ENCODE measurements at regions not wholly inside any gene's neighbourhood (a gene's known extent, or its start where the extent isn't known, plus 50 kb on each side); places are given as distances from the start of the nearest gene placed in this dataset.

DNA sequence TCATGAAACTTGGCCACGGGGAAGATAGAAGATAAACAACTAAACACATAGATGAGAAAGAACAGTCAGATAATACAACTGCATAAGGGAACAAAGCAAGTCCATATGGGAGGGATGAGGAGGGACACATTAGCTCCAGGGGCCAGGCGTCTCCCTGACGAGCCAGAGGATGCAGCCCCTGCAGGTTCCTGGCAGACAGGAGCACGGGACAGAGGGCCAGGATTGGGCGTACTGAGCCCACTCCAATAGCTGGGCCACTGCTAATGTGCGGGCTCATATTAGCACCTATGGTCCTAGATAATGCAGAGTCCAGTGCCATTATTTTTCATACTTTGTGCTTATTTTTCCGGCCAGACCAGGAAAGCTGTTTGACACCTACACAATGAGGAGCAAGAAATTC, 182.9 kb downstream of the ANKRD60 start:
- H3K36me3 Mint-ChIP-seq (ENCODE audit: low read depth), result no peaks in the 10 kb centered on the region
- no peaks in the 10 kb centered on the region for H3K4me1 Mint-ChIP-seq
- H3K9me3 Mint-ChIP-seq, result peaks cover under 1% of the 10 kb centered on the region
- TF ChIP-seq, protein P1, sequence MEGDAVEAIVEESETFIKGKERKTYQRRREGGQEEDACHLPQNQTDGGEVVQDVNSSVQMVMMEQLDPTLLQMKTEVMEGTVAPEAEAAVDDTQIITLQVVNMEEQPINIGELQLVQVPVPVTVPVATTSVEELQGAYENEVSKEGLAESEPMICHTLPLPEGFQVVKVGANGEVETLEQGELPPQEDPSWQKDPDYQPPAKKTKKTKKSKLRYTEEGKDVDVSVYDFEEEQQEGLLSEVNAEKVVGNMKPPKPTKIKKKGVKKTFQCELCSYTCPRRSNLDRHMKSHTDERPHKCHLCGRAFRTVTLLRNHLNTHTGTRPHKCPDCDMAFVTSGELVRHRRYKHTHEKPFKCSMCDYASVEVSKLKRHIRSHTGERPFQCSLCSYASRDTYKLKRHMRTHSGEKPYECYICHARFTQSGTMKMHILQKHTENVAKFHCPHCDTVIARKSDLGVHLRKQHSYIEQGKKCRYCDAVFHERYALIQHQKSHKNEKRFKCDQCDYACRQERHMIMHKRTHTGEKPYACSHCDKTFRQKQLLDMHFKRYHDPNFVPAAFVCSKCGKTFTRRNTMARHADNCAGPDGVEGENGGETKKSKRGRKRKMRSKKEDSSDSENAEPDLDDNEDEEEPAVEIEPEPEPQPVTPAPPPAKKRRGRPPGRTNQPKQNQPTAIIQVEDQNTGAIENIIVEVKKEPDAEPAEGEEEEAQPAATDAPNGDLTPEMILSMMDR (IDR thresholded peaks at IDR 0.05), result no peak
- H3K4me3 Mint-ChIP-seq, result no peak overlapping the region
- H3K27me3 Mint-ChIP-seq (ENCODE audit: low read depth, poor library complexity), result peaks cover 33% of the 10 kb centered on the region
- no peak overlapping the region for H3K27ac Mint-ChIP-seq
- DNase-seq, result no peak

DNA sequence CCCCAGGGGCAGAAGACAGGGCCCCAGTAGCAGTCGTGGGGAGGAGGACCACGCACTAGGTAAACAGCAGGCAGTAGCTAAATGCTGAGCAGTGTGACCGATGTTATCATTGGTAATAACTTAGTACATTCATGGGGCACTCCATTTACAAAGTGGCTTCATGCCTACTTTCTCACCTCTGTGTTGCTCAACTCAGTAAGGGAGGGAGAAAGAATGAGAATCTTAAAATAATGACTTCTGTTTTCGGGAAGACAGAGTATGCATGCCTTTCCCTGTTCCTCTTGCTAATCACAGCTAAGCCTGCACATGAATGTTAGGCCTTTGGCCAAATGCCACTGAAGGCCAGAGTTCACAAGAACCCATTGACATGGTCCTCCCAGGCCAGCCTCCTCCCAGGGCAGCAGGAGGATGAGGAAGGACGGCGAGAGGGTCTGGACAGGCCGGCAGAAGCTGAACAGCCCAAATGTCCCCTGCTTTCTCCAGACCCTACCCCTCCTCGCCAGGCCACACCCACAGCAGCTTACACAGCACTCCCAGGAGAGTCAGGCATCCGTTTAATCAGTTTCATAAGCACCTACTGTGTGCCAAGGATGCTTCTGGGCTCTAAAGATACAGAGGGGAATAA, 183.4 kb downstream of the ANKRD60 start:
- no peaks in the 10 kb centered on the region for H3K4me1 Mint-ChIP-seq
- TF ChIP-seq, protein P1 (IDR thresholded peaks at IDR 0.05), result no peak
- DNase-seq, result no peak
- no peak overlapping the region for H3K27ac Mint-ChIP-seq
- peaks cover 34% of the 10 kb centered on the region for H3K27me3 Mint-ChIP-seq (ENCODE audit: low read depth, poor library complexity)
- H3K36me3 Mint-ChIP-seq (ENCODE audit: low read depth), result no peaks in the 10 kb centered on the region
- H3K4me3 Mint-ChIP-seq, result no peak overlapping the region
- H3K9me3 Mint-ChIP-seq, result no peaks in the 10 kb centered on the region

DNA sequence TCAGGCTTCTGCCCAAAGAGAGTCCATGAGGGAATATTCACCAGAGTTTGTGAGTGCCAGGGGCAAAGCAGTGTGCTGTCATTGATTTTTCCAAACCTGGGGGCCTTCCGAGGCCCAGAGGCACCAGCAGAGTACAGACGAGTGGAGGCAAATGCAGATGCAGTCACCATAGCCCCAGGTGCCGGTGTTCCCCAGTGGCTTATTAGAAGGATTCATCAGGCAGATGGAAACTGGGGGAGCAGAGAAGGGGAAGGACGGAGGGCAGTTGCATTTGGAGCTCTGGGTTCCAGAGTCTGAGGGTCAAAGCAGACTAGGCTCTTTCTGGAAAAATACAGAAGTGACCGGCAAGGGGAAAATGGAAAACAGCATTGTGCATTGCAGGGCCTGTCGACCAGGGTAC, 184.2 kb downstream of the ANKRD60 start:
- Mint-ChIP-seq H3K27ac (no peak overlapping the region), H3K4me3 (no peak overlapping the region), H3K36me3 (ENCODE audit: low read depth) (no peaks in the 10 kb centered on the region), H3K27me3 (ENCODE audit: low read depth, poor library complexity) (peaks cover 38% of the 10 kb centered on the region), H3K4me1 (peaks cover 4% of the 10 kb centered on the region), H3K9me3 (no peaks in the 10 kb centered on the region)
- no peak for DNase-seq
- TF ChIP-seq, protein P1 (IDR thresholded peaks at IDR 0.05), result no peak

DNA sequence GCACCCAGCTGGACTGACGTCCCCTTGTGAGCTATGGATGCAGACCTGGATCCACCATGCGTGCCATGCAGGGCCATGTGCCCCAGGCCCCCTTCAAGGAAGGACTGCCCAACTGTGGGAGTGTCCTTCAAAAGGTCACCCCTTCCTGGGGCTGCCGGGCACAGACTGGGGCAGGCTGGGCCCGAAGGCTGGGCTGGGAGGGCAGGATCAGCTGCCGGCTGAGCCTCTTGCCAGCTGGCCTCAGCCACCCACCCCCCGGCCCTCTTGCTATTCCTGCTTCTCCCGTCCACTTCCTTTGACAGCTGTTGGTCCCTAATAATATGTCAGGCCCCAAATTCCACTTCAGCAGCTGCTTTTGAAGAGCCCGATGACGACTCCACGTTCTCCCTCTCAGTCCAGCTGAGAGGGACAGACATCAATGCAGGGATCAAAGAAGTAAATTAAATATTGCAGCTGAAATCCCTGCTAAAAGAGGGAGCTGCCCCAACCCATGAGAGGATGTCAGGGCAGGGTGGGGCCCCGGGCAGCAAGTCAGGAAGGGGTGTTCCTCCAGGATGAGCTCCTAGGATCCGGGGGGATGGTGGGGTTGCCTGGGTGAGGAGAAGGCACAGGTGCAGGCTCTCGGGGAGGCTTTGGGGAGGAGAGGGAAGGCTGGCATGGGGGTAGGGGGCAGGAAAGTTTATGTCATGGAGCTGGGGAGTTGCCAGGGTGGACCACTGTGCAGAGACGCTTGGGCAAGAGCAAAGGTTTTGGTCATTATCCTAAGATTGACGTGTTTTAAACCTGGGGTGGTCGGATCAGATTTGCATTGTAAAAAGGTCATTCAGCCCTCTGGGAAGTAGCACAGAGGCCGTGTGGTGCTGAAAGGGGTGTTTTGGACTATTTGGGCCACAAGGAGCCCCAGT, 185.0 kb downstream of the ANKRD60 start:
- H3K9me3 Mint-ChIP-seq, result no peaks in the 10 kb centered on the region
- H3K27me3 Mint-ChIP-seq (ENCODE audit: low read depth, poor library complexity), result peaks cover 41% of the 10 kb centered on the region
- H3K36me3 Mint-ChIP-seq (ENCODE audit: low read depth), result no peaks in the 10 kb centered on the region
- TF ChIP-seq, protein P1 (IDR thresholded peaks at IDR 0.05), result no peak
- peaks cover 6% of the 10 kb centered on the region for H3K4me1 Mint-ChIP-seq
- no peak for DNase-seq
- no peak overlapping the region for H3K4me3 Mint-ChIP-seq
- no peak overlapping the region for H3K27ac Mint-ChIP-seq

DNA sequence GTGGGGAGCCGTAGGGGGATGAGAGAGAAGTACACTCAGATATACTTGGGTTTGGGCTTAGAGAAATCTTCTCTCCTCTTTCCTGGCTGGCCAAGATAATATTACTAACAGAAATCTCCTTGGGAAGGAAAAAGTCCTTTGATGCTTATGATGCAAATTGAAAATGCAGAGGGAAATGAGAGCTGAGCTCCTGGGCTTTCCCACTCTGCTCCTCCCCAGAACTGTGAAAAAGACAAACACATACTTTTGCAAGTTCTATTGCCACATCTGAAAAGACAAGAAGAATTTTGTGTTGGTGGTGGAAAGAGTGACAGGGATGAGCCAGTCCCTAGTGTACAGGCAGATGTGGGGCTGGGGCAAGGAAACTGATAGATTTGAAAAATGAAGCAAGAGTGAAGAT, 185.9 kb downstream of the ANKRD60 start:
- H3K9me3 Mint-ChIP-seq, result no peaks in the 10 kb centered on the region
- peaks cover 37% of the 10 kb centered on the region for H3K27me3 Mint-ChIP-seq (ENCODE audit: low read depth, poor library complexity)
- H3K27ac Mint-ChIP-seq, result no peak overlapping the region
- TF ChIP-seq, protein P1 (IDR thresholded peaks at IDR 0.05), result no peak
- no peak for DNase-seq
- H3K36me3 Mint-ChIP-seq (ENCODE audit: low read depth), result no peaks in the 10 kb centered on the region
- H3K4me3 Mint-ChIP-seq, result no peak overlapping the region
- peaks cover 6% of the 10 kb centered on the region for H3K4me1 Mint-ChIP-seq
